HUES64 (cell line): ENCODE measurements at regions not wholly inside any gene's neighbourhood (a gene's known extent, or its start where the extent isn't known, plus 50 kb on each side); places are given as distances from the start of the nearest gene placed in this dataset.
"Not testable (repeated sequence)": the region's sequence is repeated elsewhere in the genome, so short reads cannot be mapped to it uniquely, and the experiment has no call there.

Source experiments
- H3K27ac ChIP-seq: 2 replicates; pipeline ENCODE4 v1.7.0; 2013; ENCODE audit warnings: low read depth, low read length, inconsistent platforms
- H3K27me3 ChIP-seq: 2 replicates; pipeline ENCODE4 v1.6.1; 2013; ENCODE audit warnings: mild to moderate bottlenecking, low read length; ENCODE audit not compliant: insufficient read depth
- H3K36me3 ChIP-seq: 2 replicates; pipeline ENCODE4 v1.6.1; 2013; ENCODE audit warnings: mild to moderate bottlenecking, low read length; ENCODE audit not compliant: insufficient read depth
- H3K4me1 ChIP-seq: 2 replicates; pipeline ENCODE4 v1.6.1; 2013; ENCODE audit warnings: mild to moderate bottlenecking, low read length, moderate library complexity; ENCODE audit not compliant: insufficient read depth
- H3K4me3 ChIP-seq: 2 replicates; pipeline ENCODE4 v1.5.1; 2013; ENCODE audit warnings: mild to moderate bottlenecking, low read length, moderate library complexity
- H3K9ac ChIP-seq: 2 replicates; pipeline ENCODE4 v1.6.1; 2013; ENCODE audit warnings: mild to moderate bottlenecking, low read depth, low read length
- H3K9me3 ChIP-seq: 2 replicates; pipeline ENCODE4 v1.6.1; 2013; ENCODE audit warnings: low read depth, low read length; ENCODE audit not compliant: insufficient read depth
- WGBS: fragments of 150-250, 120-280 bp; methylation state at CpG from one replicate; pipeline ENCODE4 v1.1.7; 2013; ENCODE audit warnings: missing lambda C conversion rate; 5-methylcytosine and 5-hydroxymethylcytosine counted together

- 82% methylated on average over 3 of the region's 3 CpGs for WGBS
- Histone ChIP-seq H3K9me3 (peaks cover 2% of the 10 kb centered on the region; the same call in 1 of the 2 replicates), H3K27me3 (no peaks in the 10 kb centered on the region), H3K4me3 (no peak overlapping the region), H3K4me1 (peaks cover 10% of the 10 kb centered on the region; the same call in 1 of the 2 replicates), H3K27ac (no peak overlapping the region), H3K9ac (no peak overlapping the region), H3K36me3 (no peaks in the 10 kb centered on the region)
Measured at GRCh38 chr9:79490657-79491248, 81.0 kb upstream of the TLE4 start.

GRCh38 chr9:79492092-79493009 lies 79.4 kb upstream of the TLE4 start:
- Histone ChIP-seq H3K36me3 (no peaks in the 10 kb centered on the region), H3K9ac (no peak overlapping the region), H3K4me1 (peaks cover 10% of the 10 kb centered on the region; the same call in 1 of the 2 replicates), H3K27ac (no peak overlapping the region), H3K4me3 (no peak overlapping the region), H3K9me3 (peaks cover 2% of the 10 kb centered on the region; the same call in 1 of the 2 replicates), H3K27me3 (no peaks in the 10 kb centered on the region)
- WGBS = 88% methylated on average over 3 of the region's 3 CpGs

- not testable (repeated sequence) for H3K27ac ChIP-seq, H3K9ac ChIP-seq, H3K4me1 ChIP-seq, H3K36me3 ChIP-seq, H3K27me3 ChIP-seq, H3K9me3 ChIP-seq, H3K4me3 ChIP-seq
- WGBS = 92% methylated on average over 25 of the region's 25 CpGs
Measured at GRCh38 chr9:79500196-79500864, 71.4 kb upstream of the TLE4 start.

- H3K36me3 ChIP-seq = no peaks in the 10 kb centered on the region
- no peak overlapping the region for H3K4me3 ChIP-seq
- no peak overlapping the region for H3K9ac ChIP-seq
- H3K9me3 ChIP-seq = no peaks in the 10 kb centered on the region
- no peaks in the 10 kb centered on the region; the same call in 1 of the 2 replicates for H3K27me3 ChIP-seq
- no peak overlapping the region for H3K27ac ChIP-seq
- no peaks in the 10 kb centered on the region for H3K4me1 ChIP-seq
- 97% methylated on average over 2 of the region's 2 CpGs for WGBS
Measured at GRCh38 chr9:79501546-79501945, 70.2 kb upstream of the TLE4 start.

GRCh38 chr9:79507801-79508200 lies 64.0 kb upstream of the TLE4 start:
- Histone ChIP-seq H3K9ac (no peak overlapping the region), H3K27ac (no peak overlapping the region), H3K4me3 (no peak overlapping the region), H3K9me3 (no peaks in the 10 kb centered on the region), H3K27me3 (no peaks in the 10 kb centered on the region), H3K36me3 (no peaks in the 10 kb centered on the region), H3K4me1 (no peaks in the 10 kb centered on the region)
- 96% methylated on average over 2 of the region's 4 CpGs for WGBS

- Histone ChIP-seq H3K27me3 (no peaks in the 10 kb centered on the region), H3K9me3 (no peaks in the 10 kb centered on the region), H3K4me3 (no peak overlapping the region), H3K36me3 (no peaks in the 10 kb centered on the region), H3K9ac (no peak overlapping the region), H3K4me1 (no peaks in the 10 kb centered on the region), H3K27ac (no peak overlapping the region)
- 88% methylated on average over 4 of the region's 4 CpGs for WGBS
Measured at GRCh38 chr9:79512251-79512650, 59.5 kb upstream of the TLE4 start.
